Loucy (cell line): ENCODE measurements at regions not wholly inside any gene's neighbourhood (a gene's known extent, or its start where the extent isn't known, plus 50 kb on each side); places are given as distances from the start of the nearest gene placed in this dataset.

ENCODE experiments used
- EZH2phosphoT487 ChIP-seq: fragments of 200-600 bp; IDR thresholded peaks from 2 replicates; pipeline ENCODE4 v1.6.1; 2018; ENCODE audit warnings: antibody characterized with exemption, mild to moderate bottlenecking, moderate library complexity, borderline replicate concordance
- TF ChIP-seq, protein P1 (sequence below): fragments of 200-600 bp; sonication (generic); conservative IDR thresholded peaks from 2 replicates; pipeline ENCODE4 v1.5.1; 2014; ENCODE audit warnings: mild to moderate bottlenecking, antibody characterized with exemption, low read length

DNA sequence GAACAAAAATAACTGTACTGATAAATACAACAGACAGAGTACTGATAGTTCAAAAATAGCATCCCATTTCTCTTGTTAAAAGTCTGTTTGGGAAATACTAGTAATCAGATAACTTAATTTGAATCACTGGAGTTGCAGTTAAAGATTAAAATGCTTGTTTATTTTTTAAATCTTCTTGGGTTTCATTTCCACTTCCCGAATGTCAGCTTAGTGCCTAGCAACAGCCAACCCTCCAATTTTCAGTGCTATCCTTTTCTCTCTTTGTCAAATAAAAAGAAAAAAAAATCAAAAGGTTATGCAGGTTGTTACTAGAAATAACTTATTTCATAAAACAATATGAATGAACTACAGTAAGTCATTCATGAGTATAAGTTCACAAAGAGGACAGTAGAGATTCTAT is 257.7 kb upstream of the STXBP5 start:
- TF ChIP-seq, protein P1, sequence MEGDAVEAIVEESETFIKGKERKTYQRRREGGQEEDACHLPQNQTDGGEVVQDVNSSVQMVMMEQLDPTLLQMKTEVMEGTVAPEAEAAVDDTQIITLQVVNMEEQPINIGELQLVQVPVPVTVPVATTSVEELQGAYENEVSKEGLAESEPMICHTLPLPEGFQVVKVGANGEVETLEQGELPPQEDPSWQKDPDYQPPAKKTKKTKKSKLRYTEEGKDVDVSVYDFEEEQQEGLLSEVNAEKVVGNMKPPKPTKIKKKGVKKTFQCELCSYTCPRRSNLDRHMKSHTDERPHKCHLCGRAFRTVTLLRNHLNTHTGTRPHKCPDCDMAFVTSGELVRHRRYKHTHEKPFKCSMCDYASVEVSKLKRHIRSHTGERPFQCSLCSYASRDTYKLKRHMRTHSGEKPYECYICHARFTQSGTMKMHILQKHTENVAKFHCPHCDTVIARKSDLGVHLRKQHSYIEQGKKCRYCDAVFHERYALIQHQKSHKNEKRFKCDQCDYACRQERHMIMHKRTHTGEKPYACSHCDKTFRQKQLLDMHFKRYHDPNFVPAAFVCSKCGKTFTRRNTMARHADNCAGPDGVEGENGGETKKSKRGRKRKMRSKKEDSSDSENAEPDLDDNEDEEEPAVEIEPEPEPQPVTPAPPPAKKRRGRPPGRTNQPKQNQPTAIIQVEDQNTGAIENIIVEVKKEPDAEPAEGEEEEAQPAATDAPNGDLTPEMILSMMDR = no peak
- TF ChIP-seq EZH2phosphoT487 = no peak
